GM21737 (cell line): ENCODE measurements at regions not wholly inside any gene's neighbourhood (a gene's known extent, or its start where the extent isn't known, plus 50 kb on each side); places are given as distances from the start of the nearest gene placed in this dataset.

Experiments
- ATAC-seq: cut with Tn5 transposase; IDR thresholded peaks from one replicate; pipeline ENCODE4 v1.9.1; 2021; ENCODE audit warnings: mild to moderate bottlenecking, moderate library complexity; ENCODE audit not compliant: unreplicated experiment

DNA sequence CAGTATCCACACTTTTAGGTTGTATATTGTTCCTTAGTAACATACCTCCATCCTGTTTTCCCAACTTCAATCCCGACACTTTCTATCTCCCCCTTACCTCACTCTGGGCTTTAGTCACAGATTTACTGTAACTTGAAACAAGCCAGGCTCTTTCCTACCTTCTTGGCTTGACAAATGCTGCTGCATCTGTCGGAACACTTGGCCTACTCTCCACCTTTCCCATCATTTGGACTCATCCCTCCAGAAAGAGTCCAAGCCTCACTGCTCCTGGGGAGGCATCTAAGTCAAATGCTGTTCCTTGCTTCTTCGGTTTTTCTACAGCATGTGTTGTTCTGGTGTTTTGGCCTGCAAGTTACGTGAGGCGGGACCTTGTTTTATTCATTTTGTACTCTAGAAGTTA is 142.4 kb downstream of the DACT1 start:
- no peak for ATAC-seq

GRCh38 chr14:58780605-58781004 is 142.8 kb downstream of the DACT1 start:
- no peak for ATAC-seq

GRCh38 chr14:58782011-58782410 is 144.2 kb downstream of the DACT1 start:
- no peak for ATAC-seq

DNA sequence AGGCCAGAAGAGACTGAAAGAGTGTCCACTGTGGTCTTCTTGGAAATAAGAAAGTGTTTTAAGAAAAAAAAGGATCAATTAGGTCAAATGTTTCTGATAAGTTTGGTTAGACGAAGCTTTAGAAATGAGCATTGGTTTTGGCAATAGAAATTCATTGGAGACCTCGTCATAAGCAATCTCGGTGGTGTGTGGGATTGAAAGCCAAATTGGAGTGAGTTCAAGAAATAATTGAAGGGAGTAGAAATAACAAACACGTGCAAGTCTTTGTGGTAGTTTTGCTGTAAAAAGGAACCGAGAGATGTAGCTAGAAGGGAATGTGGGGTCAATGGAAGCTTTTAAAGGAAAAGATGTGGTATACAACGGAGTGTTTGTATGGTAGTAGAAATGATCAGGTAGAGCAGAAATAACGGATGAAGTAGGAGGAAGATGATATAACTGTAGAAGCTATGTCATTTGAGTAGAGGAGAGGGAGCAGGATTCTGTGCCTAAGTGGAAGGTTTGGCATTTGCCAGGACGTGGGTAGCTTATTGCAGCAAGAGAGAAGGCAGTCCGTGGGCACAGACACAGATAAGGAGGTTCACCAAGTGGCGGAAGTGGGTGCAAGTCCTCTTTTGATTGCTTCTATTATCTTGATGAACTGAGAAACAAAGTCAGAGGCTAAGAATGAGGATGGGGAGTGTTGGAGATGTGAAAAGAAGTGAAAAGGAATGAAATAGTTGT is 146.2 kb downstream of the DACT1 start:
- ATAC-seq: no peak

GRCh38 chr14:58784931-58785330 is 147.2 kb downstream of the DACT1 start:
- no peak for ATAC-seq

DNA sequence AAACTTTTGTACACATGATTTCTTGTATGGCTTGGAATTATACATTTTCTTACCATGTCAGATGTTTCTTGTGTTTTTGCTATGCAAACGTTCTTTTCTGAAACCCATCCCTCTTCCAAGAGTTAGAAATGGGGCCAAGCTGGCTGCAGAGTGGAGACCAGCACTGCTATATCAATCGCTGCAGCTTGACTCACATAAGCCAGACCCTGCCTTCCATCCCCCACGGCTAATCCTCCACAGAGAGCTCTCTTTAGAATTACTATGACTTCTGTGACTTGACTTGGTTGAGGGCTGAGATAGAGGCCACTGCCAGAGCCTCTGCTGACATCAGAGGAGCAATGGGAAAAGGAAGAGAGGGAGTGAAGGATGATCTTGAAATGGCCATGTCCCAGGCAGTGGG is 147.9 kb downstream of the DACT1 start:
- ATAC-seq: no peak

DNA sequence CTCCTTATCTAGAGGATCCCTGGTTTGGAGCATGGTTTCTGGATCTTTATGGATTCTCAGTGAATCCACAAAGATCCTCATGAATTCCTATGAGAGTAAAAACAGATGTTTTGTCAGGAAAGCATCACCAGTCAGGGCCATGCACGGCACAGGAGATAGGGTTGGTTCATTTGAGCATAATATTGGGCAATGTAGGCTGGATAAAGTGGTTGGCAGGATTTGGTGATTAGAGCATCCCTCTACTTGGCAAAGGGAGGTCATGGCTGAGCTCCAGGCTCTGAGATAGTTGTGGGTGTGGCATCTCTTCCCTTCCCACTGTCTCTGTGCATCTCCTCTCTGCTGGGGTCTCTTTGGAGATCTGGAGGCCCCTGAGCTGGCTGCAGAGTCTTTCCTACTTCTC is 149.8 kb downstream of the DACT1 start:
- ATAC-seq: no peak

DNA sequence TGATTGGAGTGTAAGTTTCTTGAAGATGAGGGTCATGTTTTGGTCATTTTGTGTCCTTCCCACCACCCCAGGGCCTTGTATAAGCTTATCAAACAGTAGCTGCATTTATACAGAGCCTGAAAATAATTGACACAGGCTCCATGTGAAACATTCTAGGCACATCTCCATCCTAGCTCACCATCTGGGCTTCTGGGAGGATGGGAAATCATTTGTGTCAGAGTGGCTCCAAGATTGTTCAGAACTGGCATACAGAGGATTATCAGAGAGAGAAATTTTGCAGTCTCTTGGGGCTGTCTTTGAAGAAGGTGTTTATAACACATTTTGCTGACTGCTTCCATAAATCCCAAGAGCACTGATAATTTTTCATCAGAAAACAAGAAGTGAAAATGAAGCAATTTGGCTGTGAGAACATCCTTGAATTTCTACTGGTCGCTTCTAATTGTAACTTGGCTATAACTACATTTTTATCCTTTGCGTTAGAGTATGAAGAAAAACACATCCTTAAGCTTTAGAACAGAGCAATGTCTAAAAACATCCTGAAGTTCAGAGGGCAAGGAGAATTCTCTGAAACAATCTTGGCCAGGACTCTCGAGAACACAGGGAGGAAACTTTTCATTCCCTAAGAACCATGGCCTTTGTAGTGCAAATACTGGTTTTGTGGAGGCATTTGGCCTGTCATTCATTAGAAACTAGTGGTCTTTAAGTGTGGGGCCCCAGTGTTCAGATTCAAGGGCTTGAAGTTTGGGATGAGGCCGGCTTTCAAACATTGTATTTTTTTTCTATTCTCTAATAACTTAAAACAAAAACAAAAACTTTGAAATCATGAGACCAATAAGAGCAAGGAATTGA is 151.1 kb downstream of the DACT1 start:
- ATAC-seq: no peak

DNA sequence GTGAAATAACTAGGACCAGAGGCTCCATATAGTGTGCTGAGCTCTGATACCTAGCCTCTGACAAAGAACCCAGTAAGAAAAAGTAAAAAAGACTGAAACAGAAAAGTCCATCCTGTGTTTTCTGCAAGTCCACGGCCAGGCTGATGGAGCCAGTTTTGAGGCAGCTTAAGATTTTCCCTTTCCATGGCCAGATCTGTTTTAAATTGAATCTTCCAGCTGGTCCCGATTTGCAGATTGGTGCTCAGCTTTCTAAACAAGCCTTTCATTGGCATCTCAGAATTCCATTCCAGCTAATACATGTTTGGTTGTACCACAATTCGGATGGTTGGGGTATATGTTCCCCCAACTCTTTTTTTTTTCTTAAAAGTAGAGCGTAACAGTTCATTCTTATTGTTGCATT is 152.0 kb downstream of the DACT1 start:
- no peak for ATAC-seq

GRCh38 chr14:58792416-58792815 is 154.7 kb downstream of the DACT1 start:
- no peak for ATAC-seq

GRCh38 chr14:58793131-58793740 is 155.5 kb downstream of the DACT1 start:
- ATAC-seq: no peak

GRCh38 chr14:58794993-58795762 is 157.4 kb downstream of the DACT1 start:
- no peak for ATAC-seq

GRCh38 chr14:58796242-58797009 is 158.7 kb downstream of the DACT1 start:
- peak; percentile 27 for ATAC-seq

GRCh38 chr14:58797010-58797429 is 159.3 kb downstream of the DACT1 start:
- ATAC-seq: peak; percentile 82

DNA sequence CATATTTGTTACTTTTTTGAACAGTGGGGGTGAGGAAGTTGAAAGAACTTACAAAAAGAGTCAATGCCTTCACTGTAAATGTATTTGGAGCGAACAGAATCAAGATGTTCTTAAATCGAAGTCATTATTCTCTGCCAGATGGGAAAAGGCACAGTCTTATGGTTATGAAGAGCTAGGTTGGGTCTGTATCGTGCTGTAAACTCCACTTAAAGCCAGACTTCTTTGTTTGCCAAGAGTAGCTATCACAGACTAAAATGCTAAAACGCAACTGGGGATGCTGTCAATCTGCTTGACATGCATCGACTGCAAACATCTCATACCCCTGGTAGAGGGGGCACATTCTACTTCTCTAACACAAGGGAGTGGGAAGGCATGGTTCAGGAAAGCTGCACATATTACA is 160.4 kb downstream of the DACT1 start:
- no peak for ATAC-seq

- ATAC-seq: no peak
Observed at GRCh38 chr14:58801086-58801485, 163.3 kb downstream of the DACT1 start.

DNA sequence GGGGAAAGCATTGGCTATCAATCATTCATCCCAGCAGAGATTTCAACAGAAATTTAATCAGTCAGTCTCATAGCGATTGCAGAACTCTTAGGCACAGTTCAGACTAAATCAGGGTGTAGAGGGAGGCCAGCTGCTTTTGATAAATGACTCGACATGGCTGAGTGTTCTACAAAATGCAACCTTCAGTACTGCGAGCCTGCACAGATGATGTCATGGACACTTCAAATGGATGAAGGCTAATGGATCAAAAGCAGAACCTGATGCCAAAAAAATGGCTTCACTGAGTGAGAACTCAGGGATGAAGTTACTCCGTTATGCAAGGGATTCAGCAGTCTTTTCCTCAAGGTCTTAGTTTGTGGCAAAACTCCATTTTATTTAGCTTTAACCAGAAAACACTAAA is 167.3 kb downstream of the DACT1 start:
- no peak for ATAC-seq

- ATAC-seq: no peak
Observed at GRCh38 chr14:58805605-58806409, 168.0 kb downstream of the DACT1 start.

DNA sequence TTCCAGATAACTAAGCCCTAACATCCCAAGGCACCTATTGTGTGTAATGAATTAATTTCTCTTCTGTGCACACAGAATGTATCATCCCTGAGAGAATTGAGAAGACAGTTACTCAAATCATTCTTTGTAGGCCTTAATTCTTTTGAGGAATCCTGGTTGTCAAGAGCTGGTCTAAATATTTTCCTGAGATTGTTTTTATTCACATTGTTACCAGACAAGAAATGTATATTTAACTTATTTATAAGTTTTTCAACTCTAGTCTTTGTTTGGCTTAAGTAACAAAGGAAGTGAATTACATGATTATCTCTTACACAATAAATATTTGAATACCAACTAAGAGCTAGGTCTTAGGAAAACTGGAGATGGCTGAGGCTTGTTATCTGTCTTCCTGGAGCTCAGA is 169.4 kb downstream of the DACT1 start:
- no peak for ATAC-seq

DNA sequence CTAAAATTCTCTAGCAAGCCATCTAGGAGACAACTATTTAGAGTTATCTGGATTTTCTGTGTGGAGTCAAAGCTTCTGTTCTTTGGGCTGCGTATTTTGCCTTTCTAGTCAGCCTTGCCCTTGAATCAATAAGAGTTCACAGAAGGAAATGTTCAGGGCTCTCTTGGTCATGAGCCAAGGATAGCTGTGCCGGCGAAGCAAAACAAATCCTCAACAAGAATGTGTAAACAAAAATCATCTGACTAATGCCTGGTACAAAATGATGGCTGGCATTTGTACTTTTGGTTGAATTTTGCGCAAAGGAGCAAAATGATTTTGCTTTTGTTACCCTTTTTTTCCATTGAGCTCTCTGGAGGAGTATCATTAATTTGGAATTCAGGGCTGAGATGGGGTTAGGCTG is 171.1 kb downstream of the DACT1 start:
- no peak for ATAC-seq
